MM.1S (cell line): ENCODE measurements at regions not wholly inside any gene's neighbourhood (a gene's known extent, or its start where the extent isn't known, plus 50 kb on each side); places are given as distances from the start of the nearest gene placed in this dataset.

Experiments used
- CTCF ChIP-seq: fragments of 300-600 bp; sonication (generic); IDR thresholded peaks from 2 replicates; pipeline ENCODE4 v1.5.1; 2016; ENCODE audit warnings: antibody characterized with exemption, low read length, mixed read lengths
- EZH2phosphoT487 ChIP-seq: fragments of 300-600 bp; sonication (generic); IDR thresholded peaks from 2 replicates; pipeline ENCODE4 v1.6.1; 2018; ENCODE audit warnings: antibody characterized with exemption, low read length

GRCh38 chr6:103722683-103723082, 1137.0 kb downstream of the HACE1 start:
- TF ChIP-seq EZH2phosphoT487 (no peak), CTCF (no peak)
